Posterior vena cava (tissue), 2 donors: ENCODE measurements at regions not wholly inside any gene's neighbourhood (a gene's known extent, or its start where the extent isn't known, plus 50 kb on each side); places are given as distances from the start of the nearest gene placed in this dataset.
"Not testable (repeated sequence)": the region's sequence is repeated elsewhere in the genome, so short reads cannot be mapped to it uniquely, and the experiment has no call there.

Experiments used
- DNase-seq: peaks from one replicate; pipeline ENCODE4 v3.0.0-alpha.2; 2020; ENCODE audit warnings: low spot score
- intact Hi-C, 2 donors: fragments of 100-400 bp; cut with DNase I; formaldehyde crosslinking; loops; one replicate each; pipeline versions ENCODE4 v1.14.1 to v1.14.2; 2022 to 2023
- donor health status: DM: yes; HTN: yes; CAD: no.
- donor health status: DM: yes; HTN: yes; CAD: no.

DNA sequence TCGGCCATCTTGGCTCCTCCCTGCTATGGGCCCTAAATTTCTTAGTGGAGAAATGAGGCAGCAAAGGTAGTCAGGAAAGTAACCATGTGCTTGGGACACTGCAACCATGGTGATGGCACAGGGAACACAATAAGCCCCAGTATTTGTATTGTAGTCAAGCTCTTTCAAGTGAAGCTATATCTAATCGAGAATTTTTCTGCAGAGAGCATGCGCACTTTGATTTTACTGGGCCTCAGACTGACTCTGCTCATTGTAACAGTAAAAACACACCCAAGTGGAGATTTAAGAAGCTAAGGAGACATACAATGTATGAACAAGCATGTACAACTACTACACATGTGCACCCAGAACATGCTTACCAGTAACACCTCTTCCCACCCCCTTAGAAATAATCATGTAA, 67.3 kb upstream of the TMEM229A start:
- intact Hi-C loops: no loop called here
- no peak for DNase-seq

DNA sequence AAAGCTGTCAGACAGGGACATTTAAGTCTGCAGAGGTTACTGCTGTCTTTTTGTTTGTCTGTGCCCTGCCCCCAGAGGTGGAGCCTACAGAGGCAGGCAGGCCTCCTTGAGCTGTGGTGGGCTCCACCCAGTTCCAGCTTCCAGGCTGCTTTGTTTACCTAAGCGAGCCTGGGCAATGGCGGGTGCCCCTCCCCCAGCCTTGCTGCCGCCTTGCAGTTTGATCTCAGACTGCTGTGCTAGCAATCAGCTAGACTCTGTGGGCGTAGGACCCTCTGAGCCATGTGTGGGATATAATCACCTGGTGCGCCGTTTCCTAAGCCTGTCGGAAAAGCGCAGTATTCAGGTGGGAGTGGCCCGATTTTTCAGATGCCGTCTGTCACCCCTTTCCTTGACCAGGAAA, 66.7 kb upstream of the TMEM229A start:
- intact Hi-C loops: not testable (repeated sequence)

DNA sequence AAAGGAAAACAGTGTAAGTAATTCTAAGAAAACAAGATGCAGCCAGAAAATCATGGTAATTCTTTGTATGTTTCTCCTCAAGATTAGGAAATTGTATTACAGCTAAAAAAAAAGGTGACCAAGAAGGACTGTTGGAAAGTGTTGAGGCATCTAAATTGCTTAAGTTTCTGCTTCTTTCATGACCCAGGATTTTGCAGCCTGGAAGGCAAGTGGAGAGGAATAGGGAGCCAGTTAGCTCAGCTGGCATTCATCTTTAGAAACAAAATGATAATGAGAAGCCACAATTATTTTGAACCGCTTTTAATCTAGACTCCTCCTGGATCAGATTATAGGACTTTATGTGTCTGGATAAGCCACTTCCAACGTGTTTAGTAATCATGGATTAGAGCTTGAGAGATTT, 56.8 kb upstream of the TMEM229A start:
- intact Hi-C loops: no loop called here
- no peak for DNase-seq

More for the DNA sequence above, 66.7 kb upstream of the TMEM229A start:
- not testable (repeated sequence) for DNase-seq

DNA sequence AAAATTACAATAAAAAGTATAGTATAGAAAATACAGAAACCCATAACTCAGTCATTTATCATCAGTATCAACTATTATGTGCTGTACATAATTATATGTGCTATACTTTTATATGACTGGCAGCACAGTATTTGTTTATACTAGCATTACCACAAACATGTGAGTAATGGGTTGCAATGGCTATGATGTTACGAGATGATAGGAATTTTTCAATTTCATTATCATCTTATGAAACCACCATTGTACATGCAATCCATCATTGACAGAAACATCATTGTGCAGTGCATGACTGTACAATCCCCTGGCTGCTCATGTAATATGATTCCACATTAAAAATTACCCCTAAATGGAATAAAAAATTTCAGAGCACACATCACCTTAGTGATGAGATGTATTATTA, 55.7 kb upstream of the TMEM229A start:
- intact Hi-C loops: no loop called here
- no peak for DNase-seq

DNA sequence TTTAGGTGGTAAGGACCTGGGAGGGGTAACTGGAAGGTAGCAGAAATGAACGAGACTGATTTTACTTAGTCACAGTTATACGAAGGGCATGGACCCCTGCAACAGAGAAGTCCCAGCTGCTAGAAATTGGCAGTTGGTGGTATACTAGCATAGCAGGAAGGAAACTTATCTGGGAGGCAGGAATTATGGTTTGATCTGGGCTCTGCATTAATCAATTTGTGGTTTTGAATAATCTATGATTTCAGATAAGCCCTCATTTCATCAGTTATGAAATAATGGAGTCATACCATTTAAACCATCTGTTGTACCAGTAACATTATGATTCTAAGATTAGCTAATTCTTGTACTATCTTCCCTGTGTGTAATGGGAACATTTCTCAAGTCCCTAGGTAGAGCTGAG, 54.0 kb upstream of the TMEM229A start:
- intact Hi-C loops: no loop called here
- no peak for DNase-seq

DNA sequence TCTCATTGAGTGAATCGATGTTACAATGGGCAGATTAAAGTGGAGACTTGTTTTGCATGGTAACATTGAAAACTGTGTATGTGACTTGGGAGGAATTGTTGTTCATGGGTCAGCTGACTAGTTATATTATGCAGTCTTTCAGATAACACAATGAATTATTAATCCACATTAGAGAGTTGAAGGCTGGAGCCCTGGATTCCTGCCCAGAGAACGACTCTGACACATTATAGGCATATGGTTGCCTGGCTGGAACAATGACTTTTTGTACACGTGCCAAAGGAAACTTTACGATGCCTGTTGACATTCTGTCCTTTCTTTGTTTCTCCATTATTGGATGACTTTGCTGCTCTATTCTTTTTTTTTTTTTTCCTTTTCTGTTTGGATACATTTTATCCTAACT, 52.3 kb upstream of the TMEM229A start:
- no peak for DNase-seq
- intact Hi-C loops: no loop called here

DNA sequence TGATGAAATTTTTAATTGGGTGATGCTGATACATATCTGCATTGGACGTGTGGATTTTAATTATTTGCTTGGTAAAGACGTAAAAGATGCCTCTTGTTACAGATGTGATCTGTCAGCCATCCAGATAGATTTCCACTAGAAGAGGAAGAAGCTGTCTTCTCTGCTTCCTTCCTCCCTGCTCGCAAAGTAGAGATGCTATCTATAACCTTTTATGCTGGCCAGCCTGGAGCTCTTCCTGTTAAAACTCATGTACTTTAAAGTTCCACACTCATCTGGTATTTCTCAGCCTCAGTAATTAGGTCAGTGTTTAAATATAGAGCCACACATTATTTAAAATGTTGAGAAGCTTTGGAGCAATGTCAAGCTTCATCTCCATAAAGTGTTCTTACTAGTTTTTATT, 51.2 kb upstream of the TMEM229A start:
- no peak for DNase-seq
- intact Hi-C loops: no loop called here
